Mesenchymal stem cell (in vitro differentiated cells and primary cell): ENCODE measurements at regions not wholly inside any gene's neighbourhood (a gene's known extent, or its start where the extent isn't known, plus 50 kb on each side); places are given as distances from the start of the nearest gene placed in this dataset.

ENCODE experiments used
- DNase-seq: peaks from one replicate; pipeline ENCODE4 v3.0.0-alpha.2; 2013
- H2AFZ ChIP-seq: one replicate; pipeline ENCODE4 v1.6.1; 2013; ENCODE audit warnings: low read depth, mild to moderate bottlenecking, control low read depth, inconsistent platforms, low read length, moderate library complexity
- H2AK5ac ChIP-seq: 2 replicates; pipeline ENCODE4 v1.6.1; 2013; ENCODE audit warnings: low read length, moderate library complexity, mild to moderate bottlenecking, inconsistent platforms; ENCODE audit not compliant: severe bottlenecking
- H2BK120ac ChIP-seq: one replicate; pipeline ENCODE4 v1.6.1; 2013; ENCODE audit warnings: low read depth, mild to moderate bottlenecking, inconsistent platforms, low read length, moderate library complexity
- H2BK12ac ChIP-seq, 2 experiments: one replicate each; pipeline ENCODE4 v1.6.1; 2013; ENCODE audit warnings: inconsistent platforms in 2 of 2, low read length in 2 of 2, mild to moderate bottlenecking in 2 of 2, moderate library complexity in 2 of 2, control low read depth in 1 of 2
- H2BK15ac ChIP-seq: one replicate; pipeline ENCODE4 v1.6.1; 2013; ENCODE audit warnings: mild to moderate bottlenecking, low read depth, inconsistent platforms; ENCODE audit not compliant: poor library complexity, severe bottlenecking
- H2BK5ac ChIP-seq: 2 replicates; pipeline ENCODE4 v1.6.1; 2013; ENCODE audit warnings: low read depth, mild to moderate bottlenecking, low read length, control low read depth, inconsistent platforms; ENCODE audit not compliant: poor library complexity, severe bottlenecking
- H3K14ac ChIP-seq, 2 experiments: one replicate each; pipeline ENCODE4 v1.6.1; 2013; ENCODE audit warnings: inconsistent platforms in 2 of 2, low read length in 2 of 2, control low read depth in 1 of 2, mild to moderate bottlenecking in 1 of 2, moderate library complexity in 1 of 2
- H3K18ac ChIP-seq, 2 experiments: one replicate each; pipeline ENCODE4 v1.6.1; 2013; ENCODE audit warnings: inconsistent platforms in 2 of 2, low read length in 2 of 2, control low read depth in 1 of 2, low read depth in 1 of 2, mild to moderate bottlenecking in 1 of 2
- H3K23ac ChIP-seq, 2 experiments: one replicate each; pipeline ENCODE4 v1.6.1; 2013; ENCODE audit warnings: inconsistent platforms in 2 of 2, low read length in 2 of 2, mild to moderate bottlenecking in 2 of 2, moderate library complexity in 2 of 2, control low read depth in 1 of 2
- H3K27ac ChIP-seq: 2 replicates; pipeline ENCODE4 v1.5.1; 2013; ENCODE audit warnings: mild to moderate bottlenecking, moderate library complexity, low read length, control low read depth, inconsistent platforms; ENCODE audit not compliant: poor library complexity, severe bottlenecking
- H3K27me3 ChIP-seq, 2 experiments: 2 replicates each; pipeline versions ENCODE4 v1.6.1 to v1.7.0; 2013; ENCODE audit warnings: low read length in 2 of 2, mild to moderate bottlenecking in 2 of 2, moderate library complexity in 2 of 2, control low read depth in 1 of 2, inconsistent platforms in 1 of 2; ENCODE audit not compliant: control insufficient read depth in 1 of 2, insufficient read depth in 1 of 2
- H3K36me3 ChIP-seq, 2 experiments: 2 replicates each; pipeline versions ENCODE4 v1.6.1 to v1.7.0; 2013; ENCODE audit warnings: low read length in 2 of 2, control low read depth in 1 of 2, inconsistent platforms in 1 of 2, low read depth in 1 of 2, mild to moderate bottlenecking in 1 of 2; ENCODE audit not compliant: insufficient read depth in 2 of 2, control insufficient read depth in 1 of 2
- H3K4ac ChIP-seq, 2 experiments: one replicate each; pipeline ENCODE4 v1.6.1; 2013; ENCODE audit warnings: inconsistent platforms in 2 of 2, low read length in 2 of 2, mild to moderate bottlenecking in 2 of 2, moderate library complexity in 2 of 2, control low read depth in 1 of 2, low read depth in 1 of 2
- H3K4me1 ChIP-seq: 2 replicates; pipeline ENCODE4 v1.6.1; 2013; ENCODE audit warnings: low read depth, low read length, control low read depth; ENCODE audit not compliant: control insufficient read depth, insufficient read depth
- H3K4me2 ChIP-seq: 2 replicates; pipeline ENCODE4 v1.6.1; 2013; ENCODE audit warnings: low read length, mild to moderate bottlenecking, inconsistent platforms; ENCODE audit not compliant: poor library complexity, severe bottlenecking
- H3K4me3 ChIP-seq, 2 experiments: 2 replicates each; pipeline versions ENCODE4 v1.5.1 to v1.7.0; 2013; ENCODE audit warnings: low read length in 2 of 2, mild to moderate bottlenecking in 2 of 2, control low read depth in 1 of 2, low read depth in 1 of 2; ENCODE audit not compliant: insufficient read depth in 1 of 2
- H3K79me1 ChIP-seq: replicated peaks from 2 replicates; pipeline ENCODE4 v1.6.1; 2013; ENCODE audit warnings: mild to moderate bottlenecking, control low read depth, low read length, inconsistent platforms; ENCODE audit not compliant: poor library complexity, severe bottlenecking
- H3K9ac ChIP-seq: 2 replicates; pipeline ENCODE4 v1.7.0; 2013; ENCODE audit warnings: mild to moderate bottlenecking, low read length, moderate library complexity
- H3K9me3 ChIP-seq: 2 replicates; pipeline ENCODE4 v1.7.0; 2013; ENCODE audit warnings: mild to moderate bottlenecking, low read length; ENCODE audit not compliant: control insufficient read depth
- H4K8ac ChIP-seq: one replicate; pipeline ENCODE4 v1.6.1; 2013; ENCODE audit warnings: inconsistent platforms, mild to moderate bottlenecking, low read length, moderate library complexity
- H4K91ac ChIP-seq: one replicate; pipeline ENCODE4 v1.6.1; 2013; ENCODE audit warnings: mild to moderate bottlenecking, low read length, inconsistent platforms
- WGBS: methylation state at CpG from one replicate; pipeline ENCODE4 v1.1.7; 2013; ENCODE audit warnings: mixed read lengths; 5-methylcytosine and 5-hydroxymethylcytosine counted together

- Histone ChIP-seq H3K36me3 (peaks cover 0 to 36% of the 10 kb centered on the region in 2 experiments), H4K8ac (peak overlapping the region; percentile 90), H3K4me2 (peak overlapping the region; percentile 17), H3K27me3 (no peaks in the 10 kb centered on the region), H4K91ac (peak overlapping the region; percentile 89), H3K18ac (peak overlapping the region; percentile 55 to 67), H3K23ac (peak overlapping the region in 1 of 2 experiments; percentile 63), H3K4me1 (peaks cover 65% of the 10 kb centered on the region), H3K4me3 (peak overlapping the region in 1 of 2 experiments; percentile 42), H2AK5ac (peak overlapping the region; percentile 60), H2AFZ (no peak overlapping the region), H3K14ac (peak overlapping the region in 1 of 2 experiments; percentile 97), H2BK12ac (peak overlapping the region; percentile 12 to 97), H3K4ac (peak overlapping the region; percentile 67 to 91), H3K9ac (peak overlapping the region; percentile 82), H2BK15ac (peak overlapping the region; percentile 78), H2BK5ac (peak overlapping the region; percentile 20), H3K9me3 (no peaks in the 10 kb centered on the region), H3K27ac (peak overlapping the region; percentile 64), H2BK120ac (no peak overlapping the region), H3K79me1 (peaks cover 17% of the 10 kb centered on the region)
- DNase-seq = peak; percentile 83
- 58% methylated on average over 12 of the region's 18 CpGs for WGBS
These were observed 168.3 kb downstream of the SEC14L1 start for GRCh38 chr17:77308861-77309726.

DNA sequence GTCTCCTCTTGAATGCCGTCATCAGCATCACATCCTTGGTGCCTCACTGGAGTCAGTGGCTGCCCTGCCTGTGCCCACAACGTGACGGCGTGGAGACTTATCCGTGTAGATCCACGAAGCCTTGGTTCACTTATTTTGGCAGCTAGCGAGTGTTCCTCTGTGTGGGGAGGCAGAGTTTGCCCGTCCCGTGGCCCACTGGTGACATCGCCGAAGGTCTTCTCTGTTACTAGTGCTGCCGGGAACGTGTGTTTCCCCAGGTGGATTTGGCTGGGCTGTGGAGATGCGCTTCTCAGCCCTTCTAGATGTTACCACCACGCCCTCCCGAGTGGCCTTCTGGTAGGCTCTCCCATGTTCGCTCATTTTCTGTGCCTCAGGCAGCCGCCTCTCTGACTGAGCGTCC is 169.6 kb downstream of the SEC14L1 start:
- no peak overlapping the region for H4K91ac ChIP-seq
- H2BK12ac ChIP-seq = peak overlapping the region in 1 of 2 experiments; percentile 33
- H3K9me3 ChIP-seq = no peaks in the 10 kb centered on the region
- no peak overlapping the region for H2BK120ac ChIP-seq
- no peak overlapping the region for H3K4me3 ChIP-seq
- no peaks in the 10 kb centered on the region for H3K27me3 ChIP-seq
- H3K4me1 ChIP-seq = peaks cover 61% of the 10 kb centered on the region
- no peak overlapping the region for H2BK5ac ChIP-seq
- 92% methylated on average over 19 of the region's 19 CpGs for WGBS
- peaks cover 0 to 42% of the 10 kb centered on the region in 2 experiments for H3K36me3 ChIP-seq
- no peak overlapping the region for H2AK5ac ChIP-seq
- no peak overlapping the region for H3K4me2 ChIP-seq
- H2AFZ ChIP-seq = no peak overlapping the region
- no peak overlapping the region for H4K8ac ChIP-seq
- no peak overlapping the region for H3K9ac ChIP-seq
- peak overlapping the region in 1 of 2 experiments; percentile 58 for H3K18ac ChIP-seq
- peaks cover 22% of the 10 kb centered on the region for H3K79me1 ChIP-seq
- H3K23ac ChIP-seq = no peak overlapping the region
- peak overlapping the region; percentile 1 for H2BK15ac ChIP-seq
- H3K27ac ChIP-seq = no peak overlapping the region
- no peak overlapping the region for H3K14ac ChIP-seq
- no peak for DNase-seq
- peak overlapping the region in 1 of 2 experiments; percentile 24 for H3K4ac ChIP-seq

- Histone ChIP-seq H2BK15ac (no peak overlapping the region), H3K18ac (no peak overlapping the region), H4K91ac (peak overlapping the region; percentile 8), H3K4me2 (no peak overlapping the region), H3K4ac (no peak overlapping the region), H3K4me1 (peaks cover 64% of the 10 kb centered on the region), H3K9me3 (no peaks in the 10 kb centered on the region), H2BK120ac (no peak overlapping the region), H2AK5ac (no peak overlapping the region), H3K9ac (no peak overlapping the region), H3K27me3 (no peaks in the 10 kb centered on the region), H3K79me1 (peaks cover 22% of the 10 kb centered on the region), H3K14ac (no peak overlapping the region), H2BK12ac (peak overlapping the region in 1 of 2 experiments; percentile 21), H3K27ac (no peak overlapping the region), H3K23ac (no peak overlapping the region), H3K4me3 (no peak overlapping the region), H3K36me3 (peaks cover 0 to 44% of the 10 kb centered on the region in 2 experiments), H2AFZ (no peak overlapping the region), H2BK5ac (no peak overlapping the region), H4K8ac (no peak overlapping the region)
- 91% methylated on average over 15 of the region's 15 CpGs for whole genome bisulfite sequencing
- no peak for DNase-seq
These were observed 170.7 kb downstream of the SEC14L1 start for GRCh38 chr17:77311371-77311981.

DNA sequence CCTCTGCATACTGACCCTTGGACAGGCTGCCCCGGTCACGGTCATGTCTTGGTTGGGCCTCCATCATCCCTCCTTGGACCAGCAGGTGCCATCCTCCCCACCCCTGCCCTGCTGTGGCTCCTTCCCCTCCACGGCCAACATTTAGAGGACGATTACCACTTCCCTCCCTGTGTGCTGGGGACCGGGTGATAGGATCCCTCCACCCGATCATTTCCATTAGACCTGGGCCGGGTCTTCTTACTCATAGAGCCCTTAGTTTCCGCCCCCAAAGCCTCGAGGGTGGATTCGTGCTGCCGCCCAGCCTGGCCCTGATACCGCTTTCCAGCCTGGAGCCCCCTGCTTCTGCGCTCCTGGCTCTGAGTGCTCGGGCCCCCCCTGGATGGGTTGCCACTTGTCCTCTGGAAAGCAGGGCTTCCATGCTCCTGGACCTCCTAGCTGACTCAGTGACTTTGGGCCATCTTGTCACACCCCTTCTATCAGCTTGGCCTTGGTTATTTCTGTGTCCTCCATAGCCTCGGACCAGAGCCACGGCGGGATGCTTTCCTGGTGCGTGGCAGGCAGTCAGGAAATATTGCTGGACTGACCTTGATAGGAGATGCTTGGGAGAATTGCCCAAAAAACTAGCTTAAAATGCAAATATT is 171.4 kb downstream of the SEC14L1 start:
- WGBS = 94% methylated on average over 18 of the region's 18 CpGs
- H3K23ac ChIP-seq = no peak overlapping the region
- no peak overlapping the region for H2BK120ac ChIP-seq

More for the DNA sequence above, 171.4 kb downstream of the SEC14L1 start:
- H2AFZ ChIP-seq = no peak overlapping the region
- H3K9ac ChIP-seq = no peak overlapping the region
- H3K27me3 ChIP-seq = no peaks in the 10 kb centered on the region
- H4K91ac ChIP-seq = peak overlapping the region; percentile 55
- DNase-seq = no peak
- peaks cover 0 to 44% of the 10 kb centered on the region in 2 experiments for H3K36me3 ChIP-seq
- no peak overlapping the region for H2BK5ac ChIP-seq
- H3K4me2 ChIP-seq = no peak overlapping the region
- no peak overlapping the region for H3K18ac ChIP-seq
- H3K4me3 ChIP-seq = no peak overlapping the region
- H3K4ac ChIP-seq = no peak overlapping the region
- peak overlapping the region; percentile 1 to 76 for H2BK12ac ChIP-seq
- H3K4me1 ChIP-seq = peaks cover 62% of the 10 kb centered on the region
- H2AK5ac ChIP-seq = peak overlapping the region; percentile 45
- H3K14ac ChIP-seq = no peak overlapping the region
- H2BK15ac ChIP-seq = peak overlapping the region; percentile 19
- no peak overlapping the region for H4K8ac ChIP-seq
- H3K27ac ChIP-seq = no peak overlapping the region
- H3K9me3 ChIP-seq = no peaks in the 10 kb centered on the region
- H3K79me1 ChIP-seq = peaks cover 22% of the 10 kb centered on the region
